ENCODE measurements at regions not wholly inside any gene's neighbourhood (a gene's known extent, or its start where the extent isn't known, plus 50 kb on each side); places are given as distances from the start of the nearest gene placed in this dataset.
A peak's percentile ranks its signal among the peaks of the same experiment; 100 is the strongest.

GRCh38 chr13:109403012-109403421, 383.4 kb downstream of the IRS2 start:
- ATAC-seq (ENCODE audit: low read depth) (no peak), DNase-seq (no peak)
- no peak overlapping the region for H2BK20ac ChIP-seq (ENCODE audit: low read depth, low read length)
- no peaks in the 10 kb centered on the region for H3K27me3 ChIP-seq (ENCODE audit: control insufficient read depth, insufficient read depth, low read length)
- no peak overlapping the region for H2AK9ac ChIP-seq (replicated peaks; ENCODE audit: low read depth, low read length, poor library complexity)
- H3K36me3 ChIP-seq (ENCODE audit: control insufficient read depth, insufficient read depth, low read length), result no peaks in the 10 kb centered on the region
- H2AFZ ChIP-seq (replicated peaks; ENCODE audit: low read length, poor library complexity), result peak overlapping the region; percentile 58
- H3K14ac ChIP-seq (replicated peaks; ENCODE audit: low read depth, low read length), result no peak overlapping the region
- BruUV-seq (replicated peaks), result no TSS peak
- no peak for TF ChIP-seq MAFK (IDR thresholded peaks at IDR 0.05; ENCODE audit: low read depth, low read length)
- TF ChIP-seq BHLHE40 (IDR thresholded peaks at IDR 0.05; ENCODE audit: low read depth, low read length), result no peak
- TF ChIP-seq MAZ (IDR thresholded peaks at IDR 0.05; ENCODE audit: borderline replicate concordance, low read depth, low read length), result no peak
- TF ChIP-seq USF2 (IDR thresholded peaks at IDR 0.05; ENCODE audit: low read depth, low read length), result no peak
- TF ChIP-seq, protein P1, sequence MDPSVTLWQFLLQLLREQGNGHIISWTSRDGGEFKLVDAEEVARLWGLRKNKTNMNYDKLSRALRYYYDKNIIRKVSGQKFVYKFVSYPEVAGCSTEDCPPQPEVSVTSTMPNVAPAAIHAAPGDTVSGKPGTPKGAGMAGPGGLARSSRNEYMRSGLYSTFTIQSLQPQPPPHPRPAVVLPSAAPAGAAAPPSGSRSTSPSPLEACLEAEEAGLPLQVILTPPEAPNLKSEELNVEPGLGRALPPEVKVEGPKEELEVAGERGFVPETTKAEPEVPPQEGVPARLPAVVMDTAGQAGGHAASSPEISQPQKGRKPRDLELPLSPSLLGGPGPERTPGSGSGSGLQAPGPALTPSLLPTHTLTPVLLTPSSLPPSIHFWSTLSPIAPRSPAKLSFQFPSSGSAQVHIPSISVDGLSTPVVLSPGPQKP (IDR thresholded peaks at IDR 0.05; ENCODE audit: borderline replicate concordance, low read depth, low read length), result no peak
- TF ChIP-seq RCOR1 (IDR thresholded peaks at IDR 0.05; ENCODE audit: insufficient replicate concordance, low read length), result no peak
- TF ChIP-seq, protein P2, sequence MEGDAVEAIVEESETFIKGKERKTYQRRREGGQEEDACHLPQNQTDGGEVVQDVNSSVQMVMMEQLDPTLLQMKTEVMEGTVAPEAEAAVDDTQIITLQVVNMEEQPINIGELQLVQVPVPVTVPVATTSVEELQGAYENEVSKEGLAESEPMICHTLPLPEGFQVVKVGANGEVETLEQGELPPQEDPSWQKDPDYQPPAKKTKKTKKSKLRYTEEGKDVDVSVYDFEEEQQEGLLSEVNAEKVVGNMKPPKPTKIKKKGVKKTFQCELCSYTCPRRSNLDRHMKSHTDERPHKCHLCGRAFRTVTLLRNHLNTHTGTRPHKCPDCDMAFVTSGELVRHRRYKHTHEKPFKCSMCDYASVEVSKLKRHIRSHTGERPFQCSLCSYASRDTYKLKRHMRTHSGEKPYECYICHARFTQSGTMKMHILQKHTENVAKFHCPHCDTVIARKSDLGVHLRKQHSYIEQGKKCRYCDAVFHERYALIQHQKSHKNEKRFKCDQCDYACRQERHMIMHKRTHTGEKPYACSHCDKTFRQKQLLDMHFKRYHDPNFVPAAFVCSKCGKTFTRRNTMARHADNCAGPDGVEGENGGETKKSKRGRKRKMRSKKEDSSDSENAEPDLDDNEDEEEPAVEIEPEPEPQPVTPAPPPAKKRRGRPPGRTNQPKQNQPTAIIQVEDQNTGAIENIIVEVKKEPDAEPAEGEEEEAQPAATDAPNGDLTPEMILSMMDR (conservative IDR thresholded peaks at IDR 0.05; ENCODE audit: low read depth, low read length), result no peak
- TF ChIP-seq MXI1 (IDR thresholded peaks at IDR 0.05; ENCODE audit: borderline replicate concordance, low read depth, low read length), result no peak
- no peak for TF ChIP-seq RAD21 (IDR thresholded peaks at IDR 0.05; ENCODE audit: low read length)
- H3K4me1 ChIP-seq (ENCODE audit: control insufficient read depth, insufficient read depth, low read length), result no peaks in the 10 kb centered on the region
- H2BK120ac ChIP-seq (ENCODE audit: low read depth, low read length), result no peak overlapping the region
- H3K18ac ChIP-seq (ENCODE audit: low read depth, low read length), result no peak overlapping the region
- ChIA-PET CTCF (interaction anchor here (0.6 kb wide), 1 partner anchor 134 kb away, joined by 5 read pairs; no protein-coding TSS in a partner anchor), POLR2A (ENCODE audit: unreplicated experiment) (no interaction called here)
- no peak overlapping the region for H3K4me2 ChIP-seq (ENCODE audit: low read depth, low read length)
- H3K9me3 ChIP-seq (ENCODE audit: control insufficient read depth, insufficient read depth, low read length), result no peaks in the 10 kb centered on the region; the same call in 1 of the 2 replicates
- no peak overlapping the region for H3K4ac ChIP-seq (ENCODE audit: low read depth, low read length)
- H4K91ac ChIP-seq (ENCODE audit: insufficient read depth, low read depth, low read length), result no peak overlapping the region
- H2BK15ac ChIP-seq (ENCODE audit: low read depth, low read length), result no peak overlapping the region
- in situ Hi-C loops (cut with MboI; ENCODE audit: low sequenced_read_pairs) (no loop called here), dilution Hi-C loops (cut with HindIII; ENCODE audit: low sequenced_read_pairs, unreplicated experiment) (no loop called here), intact Hi-C loops (cut with micrococcal nuclease) (no loop called here)
- H3K9ac ChIP-seq (ENCODE audit: low read depth, low read length), result no peak overlapping the region
- no peak overlapping the region for H3K4me3 ChIP-seq (ENCODE audit: insufficient read depth, low read depth, low read length)
- H3K56ac ChIP-seq (ENCODE audit: extremely low read depth, insufficient read depth, low read length), result no peak overlapping the region
- no peaks in the 10 kb centered on the region for H3K79me1 ChIP-seq (ENCODE audit: low read depth in 1 of 2, low read length in 2 of 2)
- H4K20me1 ChIP-seq (ENCODE audit: insufficient read depth, low read length), result no peaks in the 10 kb centered on the region
- H4K8ac ChIP-seq (ENCODE audit: low read depth in 2 of 2, low read length in 2 of 2), result no peak overlapping the region
- H3K27ac ChIP-seq (ENCODE audit: insufficient read depth, low read length), result no peak overlapping the region
- H3K9me1 ChIP-seq (ENCODE audit: insufficient read depth, low read length), result no peaks in the 10 kb centered on the region
- H2BK5ac ChIP-seq (ENCODE audit: low read depth, low read length, poor library complexity, severe bottlenecking), result no peak overlapping the region
- no peak overlapping the region for H4K5ac ChIP-seq (ENCODE audit: low read depth, low read length)
- H2AK5ac ChIP-seq (ENCODE audit: low read depth, low read length), result no peak overlapping the region
- WGBS, 2 experiments (ENCODE audit: extremely low coverage in 2 of 2, insufficient read length in 1 of 2), result 20% methylated on average over 5 of the region's 7 CpGs; no CpG with 5 or more reads in 1 of the 2 experiments
- no peak overlapping the region for H3K23ac ChIP-seq (ENCODE audit: low read depth, low read length)

Data from IMR-90 (cell line).